SK-N-SH treated with all-trans-retinoic acid at 6 μM for 48 hours (cell line): ENCODE measurements at regions not wholly inside any gene's neighbourhood (a gene's known extent, or its start where the extent isn't known, plus 50 kb on each side); places are given as distances from the start of the nearest gene placed in this dataset.

Experiments used
- ATAC-seq: fragments of 200-7000 bp; cut with Tn5 transposase; 3 replicates; pipeline ENCODE4 v1.9.1; 2020; ENCODE audit warnings: mild to moderate bottlenecking, moderate library complexity
- ARNTL ChIP-seq: fragments of 450-650 bp; formaldehyde crosslinking; IDR thresholded peaks from 2 replicates; pipeline ENCODE4 v1.5.0; 2020; ENCODE audit warnings: low read depth, mild to moderate bottlenecking, moderate library complexity, borderline replicate concordance
- BACH2 ChIP-seq: fragments of 250-450 bp; sonication (Bioruptor Pico); IDR thresholded peaks from 2 replicates; pipeline ENCODE4 v1.9.0; 2021; ENCODE audit warnings: mild to moderate bottlenecking, borderline replicate concordance
- CSDC2 ChIP-seq: fragments of 250-450 bp; sonication (Bioruptor Pico); IDR thresholded peaks from 2 replicates; pipeline ENCODE4 v1.5.0; 2020; ENCODE audit warnings: mild to moderate bottlenecking, moderate library complexity
- CSRNP3 ChIP-seq: fragments of 250-450 bp; sonication (Bioruptor Pico); IDR thresholded peaks from 2 replicates; pipeline ENCODE4 v1.5.1; 2021; ENCODE audit warnings: mild to moderate bottlenecking, moderate library complexity
- ESRRG ChIP-seq: fragments of 250-450 bp; sonication (Bioruptor Pico); IDR thresholded peaks from 2 replicates; pipeline ENCODE4 v1.6.1; 2021; ENCODE audit warnings: mild to moderate bottlenecking
- ISL1 ChIP-seq: fragments of 250-450 bp; sonication (Bioruptor Pico); IDR thresholded peaks from 2 replicates; pipeline ENCODE4 v2.1.2; 2022; ENCODE audit warnings: mild to moderate bottlenecking, moderate library complexity
- OSR1 ChIP-seq: fragments of 250-450 bp; sonication (Bioruptor Pico); IDR thresholded peaks from 2 replicates; pipeline ENCODE4 v1.8.0; 2022; ENCODE audit warnings: moderate library complexity, mild to moderate bottlenecking, inconsistent platforms
- POU6F1 ChIP-seq: fragments of 250-450 bp; sonication (Bioruptor Pico); IDR thresholded peaks from 2 replicates; pipeline ENCODE4 v1.8.0; 2021; ENCODE audit warnings: low read depth, mild to moderate bottlenecking, moderate library complexity, borderline replicate concordance
- PPARA ChIP-seq: fragments of 250-450 bp; sonication (Bioruptor Pico); IDR thresholded peaks from 2 replicates; pipeline ENCODE4 v1.5.0; 2020; ENCODE audit warnings: mild to moderate bottlenecking, borderline replicate concordance
- RARB ChIP-seq: fragments of 250-450 bp; sonication (Bioruptor Pico); IDR thresholded peaks from 2 replicates; pipeline ENCODE4 v1.8.0; 2021; ENCODE audit warnings: mild to moderate bottlenecking, moderate library complexity
- TCF4 ChIP-seq: fragments of 250-450 bp; sonication (Bioruptor Pico); IDR thresholded peaks from 2 replicates; pipeline ENCODE4 v1.8.0; 2021; ENCODE audit warnings: mild to moderate bottlenecking, moderate library complexity, borderline replicate concordance
- TOX ChIP-seq: fragments of 250-450 bp; sonication (Bioruptor Pico); IDR thresholded peaks from 2 replicates; pipeline ENCODE4 v1.8.0; 2021; ENCODE audit warnings: mild to moderate bottlenecking, moderate library complexity, borderline replicate concordance
- TSHZ2 ChIP-seq: fragments of 250-450 bp; sonication (Bioruptor Pico); IDR thresholded peaks from 2 replicates; pipeline ENCODE4 v1.5.0; 2020; ENCODE audit warnings: mild to moderate bottlenecking, moderate library complexity
- ZC3H10 ChIP-seq: fragments of 250-450 bp; sonication (Bioruptor Pico); IDR thresholded peaks from 2 replicates; pipeline ENCODE4 v1.5.1; 2021; ENCODE audit warnings: mild to moderate bottlenecking, moderate library complexity
- ZFP30 ChIP-seq: fragments of 450-650 bp; formaldehyde crosslinking; IDR thresholded peaks from 2 replicates; pipeline ENCODE4 v1.5.0; 2022; ENCODE audit warnings: mild to moderate bottlenecking, moderate library complexity
- ZNF565 ChIP-seq: fragments of 450-650 bp; formaldehyde crosslinking; conservative IDR thresholded peaks from 2 replicates; pipeline ENCODE4 v1.5.0; 2020; ENCODE audit warnings: low read depth, mild to moderate bottlenecking, moderate library complexity
- ZNF70 ChIP-seq: fragments of 450-650 bp; formaldehyde crosslinking; IDR thresholded peaks from 2 replicates; pipeline ENCODE4 v1.5.0; 2020; ENCODE audit warnings: mild to moderate bottlenecking, moderate library complexity
- ZNF8 ChIP-seq: fragments of 450-650 bp; formaldehyde crosslinking; IDR thresholded peaks from 2 replicates; pipeline ENCODE4 v1.5.0; 2020; ENCODE audit warnings: mild to moderate bottlenecking, moderate library complexity
- TF ChIP-seq, protein P1 (sequence below): fragments of 250-450 bp; sonication (Bioruptor Pico); IDR thresholded peaks from 2 replicates; pipeline ENCODE4 v1.5.1; 2020; ENCODE audit warnings: low read depth, mild to moderate bottlenecking, moderate library complexity

- TF ChIP-seq, protein P1, sequence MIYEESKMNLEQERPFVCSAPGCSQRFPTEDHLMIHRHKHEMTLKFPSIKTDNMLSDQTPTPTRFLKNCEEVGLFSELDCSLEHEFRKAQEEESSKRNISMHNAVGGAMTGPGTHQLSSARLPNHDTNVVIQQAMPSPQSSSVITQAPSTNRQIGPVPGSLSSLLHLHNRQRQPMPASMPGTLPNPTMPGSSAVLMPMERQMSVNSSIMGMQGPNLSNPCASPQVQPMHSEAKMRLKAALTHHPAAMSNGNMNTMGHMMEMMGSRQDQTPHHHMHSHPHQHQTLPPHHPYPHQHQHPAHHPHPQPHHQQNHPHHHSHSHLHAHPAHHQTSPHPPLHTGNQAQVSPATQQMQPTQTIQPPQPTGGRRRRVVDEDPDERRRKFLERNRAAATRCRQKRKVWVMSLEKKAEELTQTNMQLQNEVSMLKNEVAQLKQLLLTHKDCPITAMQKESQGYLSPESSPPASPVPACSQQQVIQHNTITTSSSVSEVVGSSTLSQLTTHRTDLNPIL (CRISPR knock-in tag): no peak
- TF ChIP-seq ZNF565 (CRISPR knock-in tag) (no peak), ISL1 (CRISPR knock-in tag) (no peak), ZNF8 (CRISPR knock-in tag) (no peak), TSHZ2 (CRISPR knock-in tag) (no peak), ZFP30 (no peak), BACH2 (CRISPR knock-in tag) (no peak), POU6F1 (CRISPR knock-in tag) (no peak), TOX (no peak), ARNTL (CRISPR knock-in tag) (no peak)
- no peak for ATAC-seq
Observed at GRCh38 chr2:16739778-16740581, 74.3 kb upstream of the CYRIA start.

DNA sequence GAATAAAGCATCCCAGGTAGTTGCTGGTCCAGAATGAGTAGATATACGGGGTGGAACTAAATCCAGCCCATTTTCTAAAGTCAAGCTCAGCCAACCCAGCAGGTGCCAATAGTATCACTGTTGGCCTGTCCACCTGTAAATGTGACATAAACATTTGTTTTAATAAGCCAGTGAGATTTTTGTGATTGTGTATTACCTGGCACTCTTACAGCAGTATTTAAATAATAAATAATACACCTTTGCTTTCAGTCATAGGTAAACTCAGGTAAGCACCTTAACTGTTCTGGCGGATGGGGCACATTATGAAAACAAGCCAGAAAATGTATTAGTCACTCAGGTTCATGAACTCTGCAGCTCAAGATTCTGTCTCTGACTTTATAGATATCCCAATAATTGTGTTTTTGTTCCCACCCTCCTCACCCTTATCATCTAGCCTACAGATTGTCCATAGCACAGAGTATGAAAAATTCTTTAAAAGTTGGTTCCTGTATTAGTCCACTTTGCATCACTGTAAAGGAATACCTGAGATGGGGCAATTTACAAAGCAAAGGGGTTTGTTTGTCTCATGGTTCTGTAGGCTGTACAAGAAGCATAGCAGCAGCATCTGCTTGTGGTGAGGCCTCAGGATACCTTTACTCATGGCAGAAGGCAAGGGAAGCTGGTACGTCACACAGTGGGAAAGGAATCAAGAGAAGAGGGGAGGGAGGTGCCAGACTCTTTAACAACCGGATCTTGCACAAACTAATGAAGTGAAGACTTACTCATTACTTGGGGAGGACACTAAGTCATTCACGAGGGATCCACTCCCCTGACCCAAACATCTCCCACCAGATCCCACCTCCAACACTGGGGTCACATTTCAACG is 73.0 kb upstream of the CYRIA start:
- no peak for ATAC-seq
- TF ChIP-seq ARNTL (CRISPR knock-in tag): no peak
- no peak for TF ChIP-seq ZFP30
- TF ChIP-seq OSR1 (CRISPR knock-in tag): no peak
- no peak for TF ChIP-seq BACH2 (CRISPR knock-in tag)
- TF ChIP-seq PPARA (CRISPR knock-in tag): no peak
- no peak for TF ChIP-seq CSDC2 (CRISPR knock-in tag)
- TF ChIP-seq TCF4: no peak
- TF ChIP-seq ZNF8 (CRISPR knock-in tag): no peak
- TF ChIP-seq ZNF565 (CRISPR knock-in tag): no peak
- no peak for TF ChIP-seq ZNF70 (CRISPR knock-in tag)
- no peak for TF ChIP-seq CSRNP3
- TF ChIP-seq TSHZ2 (CRISPR knock-in tag): no peak
- no peak for TF ChIP-seq ISL1 (CRISPR knock-in tag)
- no peak for TF ChIP-seq ESRRG (CRISPR knock-in tag)
- no peak for TF ChIP-seq RARB
- TF ChIP-seq ZC3H10: no peak
